Calu3 (cell line): ENCODE measurements at regions not wholly inside any gene's neighbourhood (a gene's known extent, or its start where the extent isn't known, plus 50 kb on each side); places are given as distances from the start of the nearest gene placed in this dataset.

Experiments used
- BruUV-seq: library from RNA; stranded (reverse); fragments of 400-500 nt; replicated peaks from 2 replicates; lab custom pipeline; 2021; lab: Mats Ljungman, UMichigan
- CTCF ChIA-PET: fragments of 300-600 bp; sonication (Branson Sonifier 250); formaldehyde crosslinking; loops from one replicate; lab custom pipeline; 2022; ENCODE audit warnings: antibody characterized with exemption; lab: Charles Lee
- DNase-seq: peaks from one replicate; pipeline ENCODE4 v3.0.0; 2022
- H3K27ac Mint-ChIP-seq: one replicate; pipeline ENCODE4 v1.8.0; 2022; ENCODE audit warnings: mixed read lengths; ENCODE audit not compliant: unreplicated experiment
- H3K27me3 Mint-ChIP-seq: one replicate; pipeline ENCODE4 v1.8.0; 2022; ENCODE audit warnings: mixed read lengths; ENCODE audit not compliant: unreplicated experiment
- H3K36me3 Mint-ChIP-seq: one replicate; pipeline ENCODE4 v1.8.0; 2022; ENCODE audit warnings: mild to moderate bottlenecking, moderate library complexity, mixed read lengths; ENCODE audit not compliant: insufficient read depth, unreplicated experiment
- H3K4me1 Mint-ChIP-seq: one replicate; pipeline ENCODE4 v1.8.0; 2022; ENCODE audit warnings: mild to moderate bottlenecking, low read depth, mixed read lengths; ENCODE audit not compliant: unreplicated experiment
- H3K4me3 Mint-ChIP-seq: one replicate; pipeline ENCODE4 v1.8.0; 2022; ENCODE audit warnings: mild to moderate bottlenecking, low read depth, moderate library complexity, mixed read lengths; ENCODE audit not compliant: unreplicated experiment
- H3K9me3 Mint-ChIP-seq: one replicate; pipeline ENCODE4 v1.8.0; 2022; ENCODE audit warnings: low read depth, mixed read lengths; ENCODE audit not compliant: unreplicated experiment
- CTCF ChIP-seq: fragments of 200-600 bp; IDR thresholded peaks from one replicate; pipeline ENCODE4 v1.8.0; 2022; ENCODE audit warnings: antibody characterized with exemption; ENCODE audit not compliant: unreplicated experiment
- intact Hi-C: fragments of 100-400 bp; cut with micrococcal nuclease; formaldehyde crosslinking; loops from one replicate; pipeline ENCODE4 v1.10.0; 2022; ENCODE audit not compliant: unreplicated experiment

- intact Hi-C loops, result no loop called here
- peaks cover 20% of the 10 kb centered on the region for H3K27me3 Mint-ChIP-seq
- H3K36me3 Mint-ChIP-seq, result no peaks in the 10 kb centered on the region
- no TSS peak for BruUV-seq
- CTCF ChIA-PET, result no interaction called here
- DNase-seq, result no peak
- TF ChIP-seq CTCF, result no peak
- peaks cover 4% of the 10 kb centered on the region for H3K9me3 Mint-ChIP-seq
- no peaks in the 10 kb centered on the region for H3K4me1 Mint-ChIP-seq
- H3K4me3 Mint-ChIP-seq, result no peak overlapping the region
- H3K27ac Mint-ChIP-seq, result no peak overlapping the region
Observed at GRCh38 chr10:75287697-75288096, 51.9 kb upstream of the COMTD1 start.

- intact Hi-C loops, result no loop called here
- TF ChIP-seq CTCF, result no peak
- H3K27ac Mint-ChIP-seq, result no peak overlapping the region
- DNase-seq, result no peak
- H3K27me3 Mint-ChIP-seq, result peaks cover 26% of the 10 kb centered on the region
- CTCF ChIA-PET, result no interaction called here
- peaks cover 4% of the 10 kb centered on the region for H3K9me3 Mint-ChIP-seq
- H3K36me3 Mint-ChIP-seq, result no peaks in the 10 kb centered on the region
- no peak overlapping the region for H3K4me3 Mint-ChIP-seq
- no peaks in the 10 kb centered on the region for H3K4me1 Mint-ChIP-seq
- BruUV-seq, result no TSS peak
Observed at GRCh38 chr10:75286901-75287300, 51.1 kb upstream of the COMTD1 start.
